WTC11 (cell line): ENCODE measurements at regions not wholly inside any gene's neighbourhood (a gene's known extent, or its start where the extent isn't known, plus 50 kb on each side); places are given as distances from the start of the nearest gene placed in this dataset.

Experiments used
- ATAC-seq: fragments of 200-7000 bp; cut with Tn5 transposase; 2 replicates; pipeline ENCODE4 v1.10.0; 2021; ENCODE audit warnings: mild to moderate bottlenecking, moderate library complexity
- CTCF ChIA-PET: fragments of 300-600 bp; sonication (Branson Sonifier 250); formaldehyde crosslinking; loops from one replicate; lab custom pipeline; 2021; ENCODE audit warnings: antibody characterized with exemption; lab: Charles Lee
- POLR2A ChIA-PET: fragments of 350-600 bp; sonication (Branson Sonifier 250); formaldehyde crosslinking; loops from one replicate; lab custom pipeline; 2021; ENCODE audit warnings: antibody characterized with exemption; lab: Charles Lee
- DNase-seq: peaks from one replicate; pipeline ENCODE4 v3.0.0; 2021; ENCODE audit warnings: low spot score
- H3K27ac Mint-ChIP-seq: 2 replicates; pipeline ENCODE4 v1.8.0; 2021; ENCODE audit warnings: mixed read lengths
- H3K27me3 Mint-ChIP-seq: 2 replicates; pipeline ENCODE4 v1.8.0; 2021; ENCODE audit warnings: low read depth, mild to moderate bottlenecking, moderate library complexity, mixed read lengths
- H3K36me3 Mint-ChIP-seq: 2 replicates; pipeline ENCODE4 v1.8.0; 2021; ENCODE audit warnings: mixed read lengths
- H3K4me1 Mint-ChIP-seq: 2 replicates; pipeline ENCODE4 v1.8.0; 2022; ENCODE audit warnings: mixed read lengths
- H3K4me3 Mint-ChIP-seq: 2 replicates; pipeline ENCODE4 v1.8.0; 2021; ENCODE audit warnings: mild to moderate bottlenecking, moderate library complexity, mixed read lengths
- H3K9me3 Mint-ChIP-seq: 2 replicates; pipeline ENCODE4 v1.8.0; 2021; ENCODE audit warnings: mixed read lengths
- ATF3 ChIP-seq: sonication (generic); formaldehyde crosslinking; conservative IDR thresholded peaks from 2 replicates; pipeline ENCODE4 v1.8.1; 2022; ENCODE audit warnings: mild to moderate bottlenecking, missing genetic modification reagents
- CBFB ChIP-seq: sonication (generic); formaldehyde crosslinking; IDR thresholded peaks from 2 replicates; pipeline ENCODE4 v1.8.1; 2022; ENCODE audit warnings: mild to moderate bottlenecking, low read depth, missing genetic modification reagents
- CDX4 ChIP-seq: fragments of 250-450 bp; sonication (Bioruptor Pico); IDR thresholded peaks from 2 replicates; pipeline ENCODE4 v1.9.0; 2021; ENCODE audit warnings: moderate library complexity, mild to moderate bottlenecking, inconsistent platforms, borderline replicate concordance
- EMX1 ChIP-seq: fragments of 250-450 bp; sonication (Bioruptor Pico); IDR thresholded peaks from 2 replicates; pipeline ENCODE4 v1.8.0; 2021; ENCODE audit warnings: mild to moderate bottlenecking
- ESRRA ChIP-seq: sonication (generic); formaldehyde crosslinking; IDR thresholded peaks from 2 replicates; pipeline ENCODE4 v1.8.1; 2022; ENCODE audit warnings: mild to moderate bottlenecking, missing genetic modification reagents, borderline replicate concordance
- FOXJ3 ChIP-seq: sonication (generic); formaldehyde crosslinking; IDR thresholded peaks from 2 replicates; pipeline ENCODE4 v1.9.0; 2021; ENCODE audit warnings: missing genetic modification reagents, mild to moderate bottlenecking, borderline replicate concordance
- FOXK1 ChIP-seq: sonication (generic); formaldehyde crosslinking; IDR thresholded peaks from 2 replicates; pipeline ENCODE4 v1.8.0; 2022; ENCODE audit warnings: mild to moderate bottlenecking, moderate library complexity, missing genetic modification reagents
- HMGXB4 ChIP-seq: sonication (generic); formaldehyde crosslinking; IDR thresholded peaks from 2 replicates; pipeline ENCODE4 v1.8.1; 2023; ENCODE audit warnings: mild to moderate bottlenecking, moderate library complexity, missing genetic modification reagents
- IRF1 ChIP-seq: sonication (generic); formaldehyde crosslinking; IDR thresholded peaks from 2 replicates; pipeline ENCODE4 v1.8.0; 2023; ENCODE audit warnings: missing genetic modification reagents
- KAT7 ChIP-seq: sonication (generic); formaldehyde crosslinking; IDR thresholded peaks from 2 replicates; pipeline ENCODE4 v1.8.1; 2023; ENCODE audit warnings: missing genetic modification reagents, mild to moderate bottlenecking, borderline replicate concordance
- MLX ChIP-seq: sonication (generic); formaldehyde crosslinking; IDR thresholded peaks from 2 replicates; pipeline ENCODE4 v1.8.1; 2023; ENCODE audit warnings: mild to moderate bottlenecking, missing genetic modification reagents, moderate library complexity
- MXD4 ChIP-seq: fragments of 250-450 bp; sonication (Bioruptor Pico); IDR thresholded peaks from 2 replicates; pipeline ENCODE4 v1.8.0; 2021; ENCODE audit warnings: mild to moderate bottlenecking, moderate library complexity, borderline replicate concordance
- MYBL2 ChIP-seq: sonication (generic); formaldehyde crosslinking; IDR thresholded peaks from 2 replicates; pipeline ENCODE4 v1.8.1; 2023; ENCODE audit warnings: mild to moderate bottlenecking, moderate library complexity, missing genetic modification reagents
- NFATC4 ChIP-seq: fragments of 250-450 bp; sonication (Bioruptor Pico); IDR thresholded peaks from 2 replicates; pipeline ENCODE4 v1.9.0; 2021; ENCODE audit warnings: mild to moderate bottlenecking
- NFYB ChIP-seq: sonication (generic); formaldehyde crosslinking; conservative IDR thresholded peaks from 2 replicates; pipeline ENCODE4 v1.8.0; 2022; ENCODE audit warnings: low read depth, missing genetic modification reagents
- NR3C1 ChIP-seq: sonication (generic); formaldehyde crosslinking; conservative IDR thresholded peaks from 2 replicates; pipeline ENCODE4 v1.8.1; 2023; ENCODE audit warnings: low read depth, mild to moderate bottlenecking, missing genetic modification reagents
- PRRX2 ChIP-seq: fragments of 250-450 bp; sonication (Bioruptor Pico); IDR thresholded peaks from 2 replicates; pipeline ENCODE4 v1.8.0; 2021; ENCODE audit warnings: mild to moderate bottlenecking
- STAT6 ChIP-seq: sonication (generic); formaldehyde crosslinking; conservative IDR thresholded peaks from 2 replicates; pipeline ENCODE4 v1.8.1; 2023; ENCODE audit warnings: mild to moderate bottlenecking, low read depth, missing genetic modification reagents, moderate library complexity
- TCF7 ChIP-seq: sonication (generic); formaldehyde crosslinking; IDR thresholded peaks from 2 replicates; pipeline ENCODE4 v1.8.0; 2022; ENCODE audit warnings: mild to moderate bottlenecking, low read depth, missing genetic modification reagents, moderate library complexity
- ZNF121 ChIP-seq: sonication (generic); formaldehyde crosslinking; IDR thresholded peaks from 2 replicates; pipeline ENCODE4 v1.8.0; 2023; ENCODE audit warnings: missing genetic modification reagents
- ZNF232 ChIP-seq: sonication (generic); formaldehyde crosslinking; IDR thresholded peaks from 2 replicates; pipeline ENCODE4 v1.8.0; 2022; ENCODE audit warnings: mild to moderate bottlenecking, missing genetic modification reagents
- ZNF281 ChIP-seq: sonication (generic); formaldehyde crosslinking; IDR thresholded peaks from 2 replicates; pipeline ENCODE4 v1.8.0; 2023; ENCODE audit warnings: mild to moderate bottlenecking, missing genetic modification reagents
- ZNF396 ChIP-seq: fragments of 250-450 bp; sonication (Bioruptor Pico); IDR thresholded peaks from 2 replicates; pipeline ENCODE4 v1.8.0; 2021; ENCODE audit warnings: mild to moderate bottlenecking, moderate library complexity, borderline replicate concordance
- ZNF416 ChIP-seq: fragments of 250-450 bp; sonication (Bioruptor Pico); IDR thresholded peaks from 2 replicates; pipeline ENCODE4 v1.9.0; 2021; ENCODE audit warnings: mild to moderate bottlenecking, inconsistent platforms
- ZNF425 ChIP-seq: fragments of 250-450 bp; sonication (Bioruptor Pico); conservative IDR thresholded peaks from 2 replicates; pipeline ENCODE4 v1.9.0; 2021; ENCODE audit warnings: mild to moderate bottlenecking
- ZNF671 ChIP-seq: fragments of 250-450 bp; sonication (Bioruptor Pico); IDR thresholded peaks from 2 replicates; pipeline ENCODE4 v1.8.0; 2021; ENCODE audit warnings: mild to moderate bottlenecking

- no peak for TF ChIP-seq TCF7
- TF ChIP-seq ZNF232 = no peak
- no peak for TF ChIP-seq FOXK1 (CRISPR knock-in tag)
- no peak for TF ChIP-seq MLX (CRISPR knock-in tag)
- no peak for TF ChIP-seq NR3C1 (CRISPR knock-in tag)
- no peak for TF ChIP-seq EMX1
- no peak for TF ChIP-seq CDX4 (CRISPR knock-in tag)
- no peak for TF ChIP-seq KAT7 (CRISPR knock-in tag)
- no peak for TF ChIP-seq PRRX2
Observed at GRCh38 chr22:47654922-47655491, 892.6 kb downstream of the TBC1D22A start (continued).

GRCh38 chr22:47653921-47654320 is 891.5 kb downstream of the TBC1D22A start:
- ChIA-PET CTCF (no interaction called here), POLR2A (no interaction called here)
- Mint-ChIP-seq H3K36me3 (peaks cover 7% of the 10 kb centered on the region), H3K27ac (no peak overlapping the region), H3K4me1 (peaks cover 5% of the 10 kb centered on the region; the same call in 1 of the 2 replicates), H3K4me3 (no peak overlapping the region), H3K27me3 (peaks cover 23% of the 10 kb centered on the region), H3K9me3 (peaks cover 21% of the 10 kb centered on the region)
- TF ChIP-seq ESRRA (CRISPR knock-in tag) = no peak
- TF ChIP-seq ZNF671 (CRISPR knock-in tag) = no peak
- TF ChIP-seq ZNF396 (CRISPR knock-in tag) = no peak
- no peak for TF ChIP-seq MXD4
- TF ChIP-seq MYBL2 (CRISPR knock-in tag) = no peak
- no peak for TF ChIP-seq IRF1
- TF ChIP-seq ZNF281 (CRISPR knock-in tag) = no peak
- TF ChIP-seq ZNF425 = no peak
- TF ChIP-seq CBFB (CRISPR knock-in tag) = no peak
- no peak for TF ChIP-seq ZNF416
- no peak for TF ChIP-seq FOXJ3 (CRISPR knock-in tag)
- no peak for TF ChIP-seq ZNF121 (CRISPR knock-in tag)
- no peak for TF ChIP-seq ATF3 (CRISPR knock-in tag)
- TF ChIP-seq STAT6 (CRISPR knock-in tag) = no peak
- TF ChIP-seq NFYB (CRISPR knock-in tag) = no peak
- TF ChIP-seq HMGXB4 (CRISPR knock-in tag) = no peak
- no peak for TF ChIP-seq NFATC4
- ATAC-seq = no peak
- no peak for DNase-seq
